ENCODE measurements at regions not wholly inside any gene's neighbourhood (a gene's known extent, or its start where the extent isn't known, plus 50 kb on each side); places are given as distances from the start of the nearest gene placed in this dataset.

DNA sequence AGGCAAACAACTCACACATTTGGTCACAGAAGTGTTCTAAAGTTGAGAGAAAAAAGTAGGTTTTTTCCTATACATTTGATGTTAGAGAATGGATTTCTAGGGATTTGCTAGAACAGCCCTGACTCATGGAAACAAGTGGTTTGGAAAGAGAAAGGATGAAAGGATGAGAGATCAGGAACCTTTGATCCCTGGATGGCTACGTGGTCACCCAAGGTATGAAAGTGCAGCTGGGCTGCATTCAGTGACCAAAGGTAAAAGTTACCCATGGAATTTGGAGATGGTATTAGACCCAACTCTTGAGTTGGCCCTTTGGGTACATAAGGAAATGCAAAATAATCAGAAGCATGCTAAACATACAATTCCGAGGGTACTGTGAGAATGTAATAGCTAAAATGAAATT lies 61.3 kb upstream of the SPIN1 start:
- no peak for DNase-seq (ENCODE audit: low read depth in 2 of 3, low spot score in 1 of 3)

DNA sequence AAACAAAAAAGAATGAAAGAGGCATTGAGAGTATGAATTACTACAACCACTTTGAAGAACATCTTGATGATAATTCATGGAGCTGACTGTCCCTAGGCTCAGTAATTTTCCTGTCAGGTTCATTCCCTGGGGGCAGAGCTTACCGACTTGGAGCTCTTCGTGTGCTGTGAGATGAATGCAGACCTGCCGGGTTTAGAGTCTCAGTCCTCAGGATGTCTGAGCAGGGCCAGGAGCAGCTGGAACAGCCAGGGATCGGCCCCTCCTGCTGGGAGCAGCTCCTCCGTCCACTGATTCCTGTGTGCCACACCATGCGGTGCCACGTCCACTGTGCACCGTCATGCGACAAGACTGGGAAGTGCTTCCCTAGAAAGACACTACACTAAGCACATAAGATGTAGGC lies 62.2 kb upstream of the SPIN1 start:
- no peak for DNase-seq (ENCODE audit: low read depth in 2 of 3, low spot score in 1 of 3)

DNA sequence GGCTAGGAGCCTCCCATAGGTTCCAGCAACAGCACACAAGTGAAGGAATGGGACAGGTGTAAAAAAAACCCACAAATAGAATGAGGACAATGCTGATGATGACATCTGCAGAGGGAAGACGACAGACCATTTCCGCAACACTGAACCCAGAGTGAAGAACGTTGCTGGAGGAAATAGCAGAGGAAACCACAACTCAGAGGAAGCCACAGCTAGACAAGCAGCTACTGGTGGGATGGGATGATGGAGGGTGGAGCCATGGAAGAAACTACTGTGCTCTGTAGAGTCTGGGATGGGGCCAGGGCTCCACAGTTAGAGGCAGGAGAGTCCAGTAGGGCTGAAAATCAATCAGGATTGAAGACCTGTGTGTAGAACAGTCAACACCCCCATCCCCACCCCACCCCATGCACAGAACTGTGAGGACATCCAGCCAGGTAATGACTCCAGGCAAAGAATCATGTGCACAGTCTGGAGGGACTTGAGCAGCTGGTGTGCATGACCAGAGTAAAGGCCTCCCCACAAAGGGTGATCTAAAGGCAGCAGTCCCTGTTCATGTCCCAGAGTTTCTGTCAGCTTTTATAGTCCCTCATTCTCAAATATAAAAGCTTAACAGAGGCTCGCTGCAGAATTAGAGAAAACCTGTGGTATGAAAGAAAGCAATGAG lies 65.2 kb upstream of the SPIN1 start:
- DNase-seq (ENCODE audit: low read depth in 2 of 3, low spot score in 1 of 3): peak in 1 of 3 donors; percentile 21

DNA sequence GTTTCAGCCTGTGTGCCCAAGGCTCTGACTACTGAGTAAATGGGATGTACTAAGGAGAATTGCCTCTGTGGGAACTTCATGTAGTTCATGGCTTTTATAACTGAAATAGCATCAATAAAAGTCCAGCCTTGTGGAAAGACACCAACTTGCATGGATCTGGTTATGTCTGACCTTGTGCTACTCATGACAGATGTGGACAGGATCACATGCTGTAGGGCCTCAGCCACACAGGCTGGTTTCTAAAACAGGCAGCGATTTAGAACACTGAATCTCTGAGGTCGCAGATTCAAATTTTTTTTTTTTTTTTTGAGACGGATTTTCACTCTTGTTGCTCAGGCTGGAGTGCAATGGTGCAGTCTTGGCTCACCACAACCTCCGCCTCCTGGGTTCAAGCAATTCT lies 66.5 kb upstream of the SPIN1 start:
- no peak for DNase-seq (ENCODE audit: low read depth in 2 of 3, low spot score in 1 of 3)

DNA sequence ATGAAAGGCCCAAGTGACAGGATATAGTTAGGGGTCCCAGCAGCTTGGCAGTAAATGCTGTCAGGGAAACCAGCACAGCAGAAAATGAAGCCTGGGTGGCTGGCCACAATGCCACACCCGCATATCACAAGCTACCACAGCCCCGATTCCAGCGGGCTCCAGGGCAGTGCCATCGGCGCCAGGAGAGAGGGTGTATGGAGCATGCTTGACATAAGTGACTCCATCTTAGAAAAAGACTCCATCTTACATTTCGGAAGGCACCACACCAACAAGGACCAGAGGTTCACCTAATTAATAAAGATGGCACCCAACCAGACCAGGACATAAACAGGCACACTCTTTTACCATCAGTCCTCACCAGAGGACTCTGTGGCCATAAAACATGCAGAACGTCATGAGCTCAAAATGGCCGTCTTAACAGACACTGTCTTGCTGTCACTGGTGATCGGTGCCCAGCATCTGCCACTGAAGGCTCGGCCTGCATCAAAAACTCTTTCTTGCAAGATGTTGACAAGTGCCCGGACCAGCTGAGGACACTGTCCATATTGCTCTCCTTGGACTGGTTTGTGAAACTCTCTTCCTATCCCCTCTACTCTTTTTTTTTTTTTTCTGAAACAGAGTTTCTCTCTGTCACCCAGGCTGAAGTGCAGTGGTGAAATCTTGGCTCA lies 67.4 kb upstream of the SPIN1 start:
- no peak for DNase-seq (ENCODE audit: low read depth in 2 of 3, low spot score in 1 of 3)

DNA sequence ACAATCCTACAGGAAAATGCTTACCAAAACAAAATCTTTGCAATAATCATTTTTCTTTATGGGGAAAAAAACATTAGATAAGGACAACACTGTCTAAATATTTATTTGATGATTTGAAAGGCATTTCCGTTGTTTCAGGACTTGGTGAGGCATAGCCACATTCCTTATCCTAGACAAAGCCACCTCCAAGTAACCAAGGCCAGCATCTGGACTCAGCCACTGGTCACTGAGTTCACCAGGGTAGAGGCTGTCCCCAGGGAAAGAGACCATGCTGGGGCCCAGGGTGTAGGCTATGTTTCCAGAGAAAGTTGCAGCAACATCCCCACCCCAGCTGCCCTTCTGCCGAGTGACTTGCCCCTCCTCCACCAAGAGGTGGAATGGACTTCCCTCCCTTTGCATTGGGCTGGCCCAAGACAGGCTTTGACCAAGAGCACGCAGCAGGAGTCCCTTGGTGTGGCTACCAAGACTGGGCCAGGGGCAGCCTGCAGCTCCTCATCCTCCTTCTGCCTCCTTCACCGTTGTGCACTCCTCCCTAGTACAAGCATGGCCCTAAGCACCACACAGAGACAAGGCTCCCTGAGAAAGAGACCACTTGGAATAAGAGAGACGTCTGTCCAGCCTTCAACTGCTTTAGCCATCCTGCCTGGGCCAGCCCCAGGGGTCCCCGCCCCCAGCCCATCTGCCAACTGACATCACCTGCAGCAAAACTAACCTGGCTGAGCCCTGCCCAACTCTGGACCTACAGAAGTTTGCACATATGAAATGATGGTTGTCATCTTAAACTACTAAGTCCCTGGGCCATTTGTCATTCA lies 68.1 kb upstream of the SPIN1 start:
- DNase-seq (ENCODE audit: low read depth in 2 of 3, low spot score in 1 of 3): no peak

DNA sequence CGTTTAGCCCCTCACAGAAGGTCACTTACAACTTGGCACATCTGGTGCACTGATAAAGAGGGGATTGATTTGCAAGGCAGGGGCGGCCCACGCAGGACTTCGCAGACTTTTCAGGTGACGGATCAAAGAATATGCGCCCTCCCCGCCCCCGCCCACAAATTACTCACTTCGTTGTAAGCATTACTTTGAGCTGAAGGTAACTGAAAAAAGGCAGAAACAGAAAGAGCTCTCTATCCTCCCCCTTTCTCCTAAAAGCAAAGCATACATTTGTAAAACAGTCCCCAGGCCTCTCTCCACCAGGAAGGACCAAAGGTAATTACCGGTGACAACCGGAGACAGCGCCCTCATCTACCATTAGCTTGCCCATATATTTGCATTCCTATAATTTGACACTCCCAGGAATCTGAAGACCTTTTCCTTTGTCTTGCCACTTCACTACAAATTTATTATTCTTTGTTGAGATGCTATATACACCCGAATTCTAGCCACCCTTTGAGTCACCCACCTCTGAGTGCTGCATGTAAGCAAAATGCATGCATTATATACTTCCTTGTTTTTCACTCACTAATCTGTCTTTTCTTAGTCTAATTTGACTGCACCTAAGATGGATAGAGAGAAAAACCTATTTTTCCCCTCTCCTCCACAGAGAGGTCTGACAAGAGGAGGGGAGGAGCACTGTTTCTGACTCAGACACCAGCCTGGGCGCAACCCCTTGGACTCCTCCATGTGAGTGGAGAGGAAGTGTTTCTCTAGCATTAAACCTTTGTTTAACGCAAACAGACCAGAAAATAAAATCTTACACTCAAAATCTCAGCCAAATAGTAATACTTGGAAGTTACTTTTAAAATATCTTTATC lies 74.7 kb upstream of the SPIN1 start:
- DNase-seq (ENCODE audit: low read depth in 2 of 3, low spot score in 1 of 3): peak in 2 of 3 donors; percentile 16 to 27

DNA sequence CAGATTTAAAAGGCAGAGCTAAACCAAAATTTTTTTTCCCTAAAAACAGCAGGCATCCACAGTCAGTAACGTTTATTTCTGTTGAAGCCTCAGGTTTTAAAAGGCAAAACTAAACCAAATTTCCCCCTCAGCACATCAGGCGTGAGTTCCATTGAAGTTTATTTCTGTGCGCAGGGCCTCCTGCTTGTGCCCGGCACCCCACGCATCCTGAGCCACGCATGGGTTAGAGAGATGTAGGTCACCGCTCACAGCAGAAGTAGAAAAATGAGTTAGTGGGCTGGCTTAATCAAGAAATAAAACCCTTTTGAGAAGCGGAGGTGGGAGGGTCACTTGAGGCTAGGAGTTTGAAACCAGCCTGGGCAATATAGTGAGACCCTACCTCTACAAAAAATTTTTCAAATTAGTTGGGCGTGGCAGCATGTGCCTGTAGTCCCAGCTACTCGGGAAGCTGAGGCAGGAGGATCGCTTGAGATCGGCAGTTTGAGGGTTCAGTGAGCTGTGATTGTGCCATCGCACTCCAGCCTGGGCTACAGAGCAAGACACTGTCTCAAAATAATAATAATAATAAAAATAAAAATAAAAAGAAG lies 75.6 kb upstream of the SPIN1 start:
- DNase-seq (ENCODE audit: low read depth in 2 of 3, low spot score in 1 of 3): no peak

DNA sequence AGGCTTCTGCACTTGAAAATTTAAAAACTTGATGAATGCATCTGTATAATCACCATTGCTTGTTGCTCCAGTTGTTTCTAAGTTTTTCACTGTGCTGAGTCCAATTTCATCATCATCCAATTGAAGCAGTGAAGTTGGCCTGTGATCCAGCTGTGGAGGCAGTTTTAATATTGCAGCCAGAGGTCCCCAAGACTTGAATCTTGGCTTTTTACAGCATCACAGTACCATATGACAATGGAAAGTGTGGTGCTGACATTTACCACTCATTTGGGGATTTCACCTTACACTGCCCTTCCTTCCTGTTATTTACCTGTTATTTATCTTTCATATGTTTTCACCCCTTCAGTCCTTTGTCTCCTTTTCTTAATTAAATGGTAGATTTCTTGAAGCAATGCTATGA lies 76.2 kb upstream of the SPIN1 start:
- DNase-seq (ENCODE audit: low read depth in 2 of 3, low spot score in 1 of 3): no peak

DNA sequence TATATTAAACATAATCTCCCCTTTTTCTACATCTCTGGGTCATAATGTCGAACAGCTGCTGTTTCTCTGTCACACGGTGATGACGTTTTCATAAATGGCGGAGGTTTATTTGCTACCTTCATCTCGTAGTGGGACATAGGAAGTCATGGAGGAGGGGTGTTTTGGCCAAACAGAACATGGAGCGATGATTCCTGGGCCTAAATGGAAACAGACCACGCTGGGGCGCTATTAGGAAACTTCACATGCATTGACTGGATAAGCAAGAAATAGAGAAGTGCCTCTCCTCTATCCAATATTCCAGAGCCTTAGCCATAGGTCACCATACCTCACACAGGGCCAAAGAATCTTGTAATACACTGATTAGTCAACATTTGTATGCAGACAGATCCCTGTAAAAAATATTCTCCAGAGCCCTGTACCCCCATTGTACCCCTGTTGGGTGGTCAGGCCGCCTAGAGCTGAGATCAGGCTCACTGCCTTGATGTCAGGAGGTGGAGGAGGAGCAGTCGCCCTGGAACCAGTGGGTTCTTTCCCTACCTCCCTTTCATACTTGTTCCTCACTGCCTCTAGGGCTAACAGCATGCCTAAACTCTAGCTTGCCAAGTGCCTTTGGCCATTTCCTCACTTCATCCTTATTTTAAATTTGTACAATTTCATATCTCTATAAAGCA lies 77.8 kb upstream of the SPIN1 start:
- DNase-seq (ENCODE audit: low read depth in 2 of 3, low spot score in 1 of 3): no peak

DNA sequence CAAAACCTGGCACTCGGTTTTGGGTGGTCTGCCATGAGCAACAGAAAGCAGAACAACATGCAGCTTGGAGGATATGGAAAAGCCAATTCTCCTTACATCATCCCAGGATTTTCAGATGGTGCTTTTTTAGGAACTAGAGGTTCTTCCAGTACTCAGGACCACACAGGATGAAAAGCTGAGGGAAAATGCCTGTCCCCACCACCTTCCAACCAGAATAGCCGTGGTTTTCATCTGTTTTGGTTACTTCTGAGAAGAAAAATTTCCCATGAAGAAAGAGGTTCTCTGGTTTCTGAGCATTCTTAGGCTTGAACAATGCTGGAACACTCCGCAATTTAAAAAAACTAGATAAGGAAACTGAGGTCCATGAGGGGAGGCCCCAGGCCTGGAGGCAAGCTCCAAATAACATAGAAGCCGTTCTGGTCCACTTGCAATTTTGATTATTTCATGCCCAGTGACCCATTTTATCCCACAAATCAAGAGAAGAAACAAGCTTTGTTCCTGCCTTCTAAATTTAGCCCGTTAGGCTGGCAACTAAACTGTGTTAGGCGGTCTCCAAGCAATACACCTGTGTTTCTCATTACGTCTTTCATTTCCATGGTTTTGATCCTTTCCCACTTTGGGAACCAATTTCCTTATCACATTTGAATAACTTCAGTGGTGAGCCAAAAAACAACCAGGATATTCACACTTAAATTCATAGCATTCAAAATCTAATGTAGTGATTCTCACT lies 79.2 kb upstream of the SPIN1 start:
- DNase-seq (ENCODE audit: low read depth in 2 of 3, low spot score in 1 of 3): no peak

DNA sequence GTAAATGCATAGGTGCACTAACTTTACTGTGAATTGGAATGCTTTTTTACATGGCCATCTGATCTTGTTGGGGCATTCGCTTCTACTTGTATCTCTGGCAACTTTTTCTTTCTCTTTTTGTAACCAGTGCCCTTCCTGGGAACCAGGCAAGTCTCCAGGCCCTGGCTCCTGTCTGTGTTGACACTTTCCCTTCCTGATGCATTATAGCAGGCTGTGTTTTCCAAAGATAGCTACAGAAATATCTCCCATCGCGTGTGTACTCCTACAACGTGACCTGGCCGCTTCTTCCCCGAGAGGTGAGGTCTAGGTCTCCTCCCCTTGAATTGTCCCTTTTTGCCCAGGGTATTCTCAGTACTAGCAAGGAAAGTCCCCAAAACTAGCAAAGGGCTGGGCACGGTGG lies 81.1 kb upstream of the SPIN1 start:
- DNase-seq (ENCODE audit: low read depth in 2 of 3, low spot score in 1 of 3): no peak

DNA sequence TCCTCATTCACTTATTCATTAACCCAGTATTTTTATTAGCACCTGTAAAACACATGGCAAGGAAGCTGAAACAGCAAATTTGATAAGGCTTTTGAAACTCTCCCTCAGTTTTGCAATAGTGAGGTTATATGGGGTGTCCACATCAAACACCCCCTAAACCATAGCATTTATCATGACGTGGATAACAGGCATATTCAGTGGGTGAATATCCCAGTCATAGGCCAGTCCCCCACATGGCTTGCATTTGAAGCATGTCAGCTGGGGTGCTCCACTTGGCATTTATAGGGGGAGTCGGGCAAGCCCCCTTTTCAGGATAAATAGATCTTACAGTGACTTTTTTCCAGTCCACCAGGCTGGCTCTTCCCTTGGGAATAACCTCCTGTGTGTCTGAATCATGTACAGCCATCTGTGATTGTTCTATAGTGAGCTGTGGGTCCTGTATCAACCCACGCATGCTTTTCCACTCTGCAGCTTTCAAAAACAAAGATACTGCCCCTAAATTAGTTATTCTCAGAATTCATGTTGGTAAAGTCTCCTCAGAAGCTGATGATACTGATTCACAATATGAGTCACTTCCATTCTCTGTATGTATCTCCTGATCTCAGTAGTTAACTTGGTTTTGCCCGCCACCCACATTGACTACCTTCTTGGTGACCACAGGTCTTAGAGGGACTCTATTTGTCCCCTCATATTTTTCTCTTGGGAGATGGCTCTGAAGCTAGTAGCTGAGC lies 84.4 kb upstream of the SPIN1 start:
- DNase-seq (ENCODE audit: low read depth in 2 of 3, low spot score in 1 of 3): peak; percentile 27 to 47 (median 44)

DNA sequence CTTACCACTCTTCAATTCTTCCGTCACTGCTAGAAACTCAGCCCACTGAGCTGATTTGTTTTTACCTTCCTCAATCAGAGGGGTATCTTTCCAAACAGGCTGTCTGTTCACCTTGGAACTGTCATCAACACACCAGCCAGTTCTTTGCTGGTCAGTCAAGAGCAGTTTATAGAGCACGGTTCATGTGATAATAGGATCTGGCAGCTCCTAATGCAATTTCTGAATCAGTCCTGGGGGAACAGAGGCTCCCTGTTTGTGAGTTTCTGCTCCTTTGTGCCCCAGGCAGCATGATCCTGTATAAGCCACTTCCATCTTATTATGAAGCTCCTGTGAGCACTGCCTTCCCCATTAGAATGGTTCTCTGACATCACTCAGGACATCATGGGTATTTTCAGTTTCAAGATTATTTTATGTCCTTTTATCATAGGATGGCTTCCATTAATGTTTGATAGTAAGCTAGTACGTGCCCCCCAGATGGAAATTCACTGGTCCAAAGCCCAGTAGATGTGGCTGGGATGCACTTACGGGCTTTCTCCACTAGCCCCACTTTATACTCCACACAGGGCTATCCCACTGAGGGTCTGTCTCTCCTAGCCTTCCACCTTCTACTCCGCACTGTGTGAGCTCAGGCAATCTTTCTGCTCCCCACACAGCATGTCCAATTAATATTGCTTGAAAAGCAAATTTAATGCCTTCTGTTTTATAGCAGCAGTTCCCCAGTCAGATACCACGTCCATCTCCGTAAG lies 85.5 kb upstream of the SPIN1 start:
- DNase-seq (ENCODE audit: low read depth in 2 of 3, low spot score in 1 of 3): no peak

DNA sequence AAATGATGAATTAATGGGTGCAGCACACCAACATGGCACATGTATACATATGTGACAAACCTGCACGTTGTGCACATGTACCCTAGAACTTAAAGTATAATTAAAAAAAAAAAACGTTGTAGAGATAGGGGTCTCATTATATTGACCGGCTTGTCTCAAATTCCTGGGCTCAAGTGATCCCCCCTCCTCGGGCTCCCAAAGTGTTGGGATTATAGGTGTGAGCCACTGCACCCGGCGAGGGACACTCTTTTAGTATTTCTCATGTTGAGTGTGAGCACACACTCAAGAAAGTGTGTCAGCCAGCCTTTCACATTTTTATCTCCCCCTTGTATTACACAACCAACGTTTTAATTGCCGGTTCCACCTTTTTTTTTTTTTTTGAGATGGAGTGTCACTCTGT lies 87.7 kb upstream of the SPIN1 start:
- no peak for DNase-seq (ENCODE audit: low read depth in 2 of 3, low spot score in 1 of 3)

DNA sequence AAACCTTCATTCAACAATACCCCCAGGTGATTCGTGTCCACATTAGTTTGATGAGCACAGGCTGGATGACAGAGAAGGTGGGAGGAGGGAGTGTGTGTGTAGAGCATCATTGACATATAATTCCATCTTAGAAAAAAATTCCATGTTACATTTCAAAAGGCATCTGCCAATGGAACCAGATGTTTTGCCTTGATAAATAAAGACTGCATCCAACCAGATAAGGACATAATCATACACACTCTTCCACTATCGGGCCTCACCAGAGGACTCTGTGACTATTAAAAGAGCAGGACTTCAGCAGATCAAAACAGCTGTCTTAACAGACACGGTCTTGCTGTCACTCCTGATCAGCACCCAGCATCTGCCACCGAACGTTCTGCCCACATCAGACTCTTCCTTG lies 96.4 kb upstream of the SPIN1 start:
- DNase-seq (ENCODE audit: low read depth in 2 of 3, low spot score in 1 of 3): no peak

DNA sequence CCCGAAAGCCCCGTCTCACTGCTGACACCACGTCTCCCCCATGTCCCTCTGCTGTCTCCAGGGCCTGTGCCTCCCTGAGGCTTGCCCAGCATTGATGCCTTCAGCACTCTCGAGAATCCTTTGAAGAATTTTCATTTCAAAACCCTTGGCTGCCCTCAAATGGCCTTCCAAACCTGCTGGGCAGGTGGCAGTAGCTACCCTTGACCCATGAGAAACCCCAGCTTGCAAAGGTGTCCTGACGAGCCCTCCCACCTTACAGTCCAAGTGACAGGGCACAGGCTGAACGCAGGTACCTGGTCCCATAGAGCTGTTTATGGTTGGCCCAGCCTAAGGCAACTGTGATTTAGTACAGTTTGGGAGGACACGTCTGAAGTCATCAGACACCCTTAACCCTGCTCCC lies 97.2 kb upstream of the SPIN1 start:
- no peak for DNase-seq (ENCODE audit: low read depth in 2 of 3, low spot score in 1 of 3)

DNA sequence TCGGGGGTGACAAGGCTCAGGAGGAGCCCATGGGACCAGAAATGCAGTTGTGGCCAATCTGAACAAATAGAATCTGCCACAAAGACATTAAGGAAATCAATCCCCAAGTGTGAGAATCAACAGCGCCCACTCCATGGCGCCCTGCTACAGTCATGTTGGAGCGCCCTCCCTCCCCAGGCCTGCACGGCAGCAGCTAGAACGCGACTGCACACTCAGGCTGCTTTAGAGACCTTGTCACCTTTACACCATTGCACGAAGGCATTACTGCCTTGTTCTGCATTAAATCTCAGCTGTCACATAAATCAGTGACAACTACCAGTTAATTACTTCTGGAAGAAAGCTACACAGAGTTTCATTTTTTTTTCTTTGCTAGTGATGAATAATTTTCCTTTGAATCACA lies 98.7 kb upstream of the SPIN1 start:
- no peak for DNase-seq (ENCODE audit: low read depth in 2 of 3, low spot score in 1 of 3)

Data from stimulated activated CD4-positive, alpha-beta T cell treated with anti-CD3 and anti-CD28 coated beads, Interleukin-12 subunit alpha, Interleukin-12 subunit beta, amount 100 ng/mL, for 48 hours (primary cell).